ENCODE measurements at regions not wholly inside any gene's neighbourhood (a gene's known extent, or its start where the extent isn't known, plus 50 kb on each side); places are given as distances from the start of the nearest gene placed in this dataset.
"Not testable (repeated sequence)": the region's sequence is repeated elsewhere in the genome, so short reads cannot be mapped to it uniquely, and the experiment has no call there.

GRCh38 chr14:35218176-35218575, 74.0 kb upstream of the PSMA6 start:
- H3K27ac ChIP-seq (ENCODE audit: low read depth, low read length); H2BK15ac ChIP-seq (replicated peaks; ENCODE audit: low read depth); H3K36me3 ChIP-seq (ENCODE audit: control insufficient read depth, insufficient read depth, low read length); H3K4me2 ChIP-seq (ENCODE audit: low read length); H2AK5ac ChIP-seq (ENCODE audit: low read length); H3K23ac ChIP-seq (ENCODE audit: low read length); H3K4me1 ChIP-seq (ENCODE audit: control insufficient read depth, low read depth, low read length); H3K79me1 ChIP-seq (ENCODE audit: low read length); H3K4ac ChIP-seq (ENCODE audit: low read depth, low read length); DNase-seq; H3K4me3 ChIP-seq (ENCODE audit: low read length); H2BK120ac ChIP-seq (ENCODE audit: low read depth, low read length); H3K56ac ChIP-seq (ENCODE audit: low read length); H3K27me3 ChIP-seq (ENCODE audit: insufficient read depth, low read length, poor library complexity); H2BK5ac ChIP-seq (ENCODE audit: low read length); H4K5ac ChIP-seq (ENCODE audit: low read length); H3K79me2 ChIP-seq (ENCODE audit: control insufficient read depth, insufficient read depth, low read length); H3K9ac ChIP-seq (ENCODE audit: low read length); H4K8ac ChIP-seq (ENCODE audit: low read depth, low read length); H3K18ac ChIP-seq (ENCODE audit: low read length): not testable (repeated sequence)
- WGBS (ENCODE audit: extremely low coverage, insufficient coverage, low lambda C conversion rate) = no CpG with 5 or more reads among the region's 2 CpGs

GRCh38 chr14:35218963-35219362, 73.2 kb upstream of the PSMA6 start:
- Histone ChIP-seq H3K4me2 (ENCODE audit: low read length) (no peak overlapping the region), H3K18ac (ENCODE audit: low read length) (no peak overlapping the region), H2BK120ac (ENCODE audit: low read depth, low read length) (no peak overlapping the region), H3K27ac (ENCODE audit: low read depth, low read length) (no peak overlapping the region), H3K4me3 (ENCODE audit: low read length) (no peak overlapping the region), H2BK15ac (replicated peaks; ENCODE audit: low read depth) (no peak overlapping the region), H3K79me2 (ENCODE audit: control insufficient read depth, insufficient read depth, low read length) (no peaks in the 10 kb centered on the region), H4K5ac (ENCODE audit: low read length) (no peak overlapping the region), H2BK5ac (ENCODE audit: low read length) (no peak overlapping the region), H3K36me3 (ENCODE audit: control insufficient read depth, insufficient read depth, low read length) (no peaks in the 10 kb centered on the region), H3K56ac (ENCODE audit: low read length) (no peak overlapping the region), H4K8ac (ENCODE audit: low read depth, low read length) (no peak overlapping the region), H3K79me1 (ENCODE audit: low read length) (no peaks in the 10 kb centered on the region), H3K4ac (ENCODE audit: low read depth, low read length) (no peak overlapping the region), H3K23ac (ENCODE audit: low read length) (no peak overlapping the region), H3K4me1 (ENCODE audit: control insufficient read depth, low read depth, low read length) (no peaks in the 10 kb centered on the region), H2AK5ac (ENCODE audit: low read length) (no peak overlapping the region), H3K27me3 (ENCODE audit: insufficient read depth, low read length, poor library complexity) (no peaks in the 10 kb centered on the region), H3K9ac (ENCODE audit: low read length) (no peak overlapping the region)
- no CpG with 5 or more reads among the region's 6 CpGs for WGBS (ENCODE audit: extremely low coverage, insufficient coverage, low lambda C conversion rate)
- DNase-seq = no peak

- H3K9ac ChIP-seq (ENCODE audit: low read length) = no peak overlapping the region
- no peaks in the 10 kb centered on the region for H3K79me1 ChIP-seq (ENCODE audit: low read length)
- no peak overlapping the region for H3K4me2 ChIP-seq (ENCODE audit: low read length)
- H3K27ac ChIP-seq (ENCODE audit: low read depth, low read length) = no peak overlapping the region
- H3K23ac ChIP-seq (ENCODE audit: low read length) = no peak overlapping the region
- H4K8ac ChIP-seq (ENCODE audit: low read depth, low read length) = no peak overlapping the region
- H3K56ac ChIP-seq (ENCODE audit: low read length) = no peak overlapping the region
- no peak overlapping the region for H2AK5ac ChIP-seq (ENCODE audit: low read length)
- no peak overlapping the region for H3K4ac ChIP-seq (ENCODE audit: low read depth, low read length)
- no peaks in the 10 kb centered on the region for H3K27me3 ChIP-seq (ENCODE audit: insufficient read depth, low read length, poor library complexity)
- no peaks in the 10 kb centered on the region for H3K79me2 ChIP-seq (ENCODE audit: control insufficient read depth, insufficient read depth, low read length)
- H4K5ac ChIP-seq (ENCODE audit: low read length) = no peak overlapping the region
- H3K4me3 ChIP-seq (ENCODE audit: low read length) = no peak overlapping the region
- DNase-seq = no peak
- H2BK15ac ChIP-seq (replicated peaks; ENCODE audit: low read depth) = no peak overlapping the region
- WGBS (ENCODE audit: extremely low coverage, insufficient coverage, low lambda C conversion rate) = no CpG with 5 or more reads among the region's 3 CpGs
- H3K36me3 ChIP-seq (ENCODE audit: control insufficient read depth, insufficient read depth, low read length) = no peaks in the 10 kb centered on the region
- H2BK120ac ChIP-seq (ENCODE audit: low read depth, low read length) = no peak overlapping the region
- no peak overlapping the region for H3K18ac ChIP-seq (ENCODE audit: low read length)
- no peak overlapping the region for H2BK5ac ChIP-seq (ENCODE audit: low read length)
- no peaks in the 10 kb centered on the region for H3K4me1 ChIP-seq (ENCODE audit: control insufficient read depth, low read depth, low read length)
Observed at GRCh38 chr14:35220027-35220676, 72.0 kb upstream of the PSMA6 start.

- no peak overlapping the region for H3K56ac ChIP-seq (ENCODE audit: low read length)
Observed at GRCh38 chr14:35220920-35221319, 71.3 kb upstream of the PSMA6 start.

GRCh38 chr14:35221462-35221861, 70.7 kb upstream of the PSMA6 start:
- no peaks in the 10 kb centered on the region for H3K4me1 ChIP-seq (ENCODE audit: control insufficient read depth, low read depth, low read length)
- no CpG with 5 or more reads among the region's 3 CpGs for WGBS (ENCODE audit: extremely low coverage, insufficient coverage, low lambda C conversion rate)
- H2BK5ac ChIP-seq (ENCODE audit: low read length) = no peak overlapping the region

More at GRCh38 chr14:35220920-35221319, 71.3 kb upstream of the PSMA6 start:
- no peak overlapping the region for H2BK120ac ChIP-seq (ENCODE audit: low read depth, low read length)
- no peaks in the 10 kb centered on the region for H3K27me3 ChIP-seq (ENCODE audit: insufficient read depth, low read length, poor library complexity)
- H3K23ac ChIP-seq (ENCODE audit: low read length) = no peak overlapping the region
- no peak overlapping the region for H4K5ac ChIP-seq (ENCODE audit: low read length)
- H2BK15ac ChIP-seq (replicated peaks; ENCODE audit: low read depth) = no peak overlapping the region
- no CpG with 5 or more reads among the region's 1 CpG for WGBS (ENCODE audit: extremely low coverage, insufficient coverage, low lambda C conversion rate)
- no peak overlapping the region for H3K4ac ChIP-seq (ENCODE audit: low read depth, low read length)
- H3K27ac ChIP-seq (ENCODE audit: low read depth, low read length) = no peak overlapping the region
- H3K79me1 ChIP-seq (ENCODE audit: low read length) = no peaks in the 10 kb centered on the region
- H3K4me2 ChIP-seq (ENCODE audit: low read length) = no peak overlapping the region
- H2AK5ac ChIP-seq (ENCODE audit: low read length) = no peak overlapping the region
- no peak overlapping the region for H3K18ac ChIP-seq (ENCODE audit: low read length)
- H3K36me3 ChIP-seq (ENCODE audit: control insufficient read depth, insufficient read depth, low read length) = no peaks in the 10 kb centered on the region
- H3K9ac ChIP-seq (ENCODE audit: low read length) = no peak overlapping the region
- no peaks in the 10 kb centered on the region for H3K79me2 ChIP-seq (ENCODE audit: control insufficient read depth, insufficient read depth, low read length)
- no peak overlapping the region for H3K4me3 ChIP-seq (ENCODE audit: low read length)
- no peak for DNase-seq
- no peak overlapping the region for H4K8ac ChIP-seq (ENCODE audit: low read depth, low read length)
- no peaks in the 10 kb centered on the region for H3K4me1 ChIP-seq (ENCODE audit: control insufficient read depth, low read depth, low read length)
- no peak overlapping the region for H2BK5ac ChIP-seq (ENCODE audit: low read length)

GRCh38 chr14:35222324-35222723, 69.9 kb upstream of the PSMA6 start:
- no peak for DNase-seq
- no peak overlapping the region for H3K23ac ChIP-seq (ENCODE audit: low read length)
- H2BK5ac ChIP-seq (ENCODE audit: low read length) = no peak overlapping the region
- H3K9ac ChIP-seq (ENCODE audit: low read length) = no peak overlapping the region
- H2AK5ac ChIP-seq (ENCODE audit: low read length) = no peak overlapping the region
- H2BK15ac ChIP-seq (replicated peaks; ENCODE audit: low read depth) = no peak overlapping the region
- H3K36me3 ChIP-seq (ENCODE audit: control insufficient read depth, insufficient read depth, low read length) = no peaks in the 10 kb centered on the region
- no peak overlapping the region for H3K4me2 ChIP-seq (ENCODE audit: low read length)
- no peak overlapping the region for H4K8ac ChIP-seq (ENCODE audit: low read depth, low read length)
- no peaks in the 10 kb centered on the region for H3K79me1 ChIP-seq (ENCODE audit: low read length)
- H3K4me1 ChIP-seq (ENCODE audit: control insufficient read depth, low read depth, low read length) = no peaks in the 10 kb centered on the region
- H3K27ac ChIP-seq (ENCODE audit: low read depth, low read length) = no peak overlapping the region
- no peak overlapping the region for H3K56ac ChIP-seq (ENCODE audit: low read length)
- no peaks in the 10 kb centered on the region for H3K79me2 ChIP-seq (ENCODE audit: control insufficient read depth, insufficient read depth, low read length)
- no peak overlapping the region for H3K18ac ChIP-seq (ENCODE audit: low read length)
- no peak overlapping the region for H4K5ac ChIP-seq (ENCODE audit: low read length)
- H3K27me3 ChIP-seq (ENCODE audit: insufficient read depth, low read length, poor library complexity) = no peaks in the 10 kb centered on the region
- WGBS (ENCODE audit: extremely low coverage, insufficient coverage, low lambda C conversion rate) = no CpG with 5 or more reads among the region's 2 CpGs
- no peak overlapping the region for H2BK120ac ChIP-seq (ENCODE audit: low read depth, low read length)
- H3K4me3 ChIP-seq (ENCODE audit: low read length) = no peak overlapping the region
- no peak overlapping the region for H3K4ac ChIP-seq (ENCODE audit: low read depth, low read length)

More at GRCh38 chr14:35221462-35221861, 70.7 kb upstream of the PSMA6 start:
- Histone ChIP-seq H3K27me3 (ENCODE audit: insufficient read depth, low read length, poor library complexity) (no peaks in the 10 kb centered on the region), H3K27ac (ENCODE audit: low read depth, low read length) (no peak overlapping the region), H4K5ac (ENCODE audit: low read length) (no peak overlapping the region), H3K9ac (ENCODE audit: low read length) (no peak overlapping the region), H3K4me2 (ENCODE audit: low read length) (no peak overlapping the region), H3K36me3 (ENCODE audit: control insufficient read depth, insufficient read depth, low read length) (no peaks in the 10 kb centered on the region), H3K56ac (ENCODE audit: low read length) (no peak overlapping the region), H3K18ac (ENCODE audit: low read length) (no peak overlapping the region), H4K8ac (ENCODE audit: low read depth, low read length) (no peak overlapping the region), H2AK5ac (ENCODE audit: low read length) (no peak overlapping the region), H3K4me3 (ENCODE audit: low read length) (no peak overlapping the region), H2BK15ac (replicated peaks; ENCODE audit: low read depth) (no peak overlapping the region), H3K4ac (ENCODE audit: low read depth, low read length) (no peak overlapping the region), H2BK120ac (ENCODE audit: low read depth, low read length) (no peak overlapping the region), H3K79me1 (ENCODE audit: low read length) (no peaks in the 10 kb centered on the region), H3K79me2 (ENCODE audit: control insufficient read depth, insufficient read depth, low read length) (no peaks in the 10 kb centered on the region), H3K23ac (ENCODE audit: low read length) (no peak overlapping the region)
- DNase-seq = no peak

Data from mesendoderm (in vitro differentiated cells).